PC-3 (cell line): ENCODE measurements at regions not wholly inside any gene's neighbourhood (a gene's known extent, or its start where the extent isn't known, plus 50 kb on each side); places are given as distances from the start of the nearest gene placed in this dataset.

Source experiments
- ATAC-seq: fragments of 200-7000 bp; cut with Tn5 transposase; 2 replicates; pipeline ENCODE4 v1.9.1; 2020; ENCODE audit warnings: mild to moderate bottlenecking, moderate library complexity
- BruUV-seq: library from RNA; stranded (reverse); fragments of 400-500 nt; replicated peaks from 2 replicates; lab custom pipeline; 2021; lab: Mats Ljungman, UMichigan
- CTCF ChIA-PET: fragments of 300-600 bp; sonication (Branson Sonifier 250); formaldehyde crosslinking; loops from one replicate; lab custom pipeline; 2022; ENCODE audit warnings: antibody characterized with exemption; lab: Charles Lee
- POLR2A ChIA-PET: fragments of 300-600 bp; sonication (Branson Sonifier 250); formaldehyde crosslinking; loops from one replicate; lab custom pipeline; 2022; ENCODE audit warnings: antibody characterized with exemption; ENCODE audit not compliant: unreplicated experiment; lab: Charles Lee
- DNase-seq: peaks from one replicate; pipeline ENCODE4 v3.0.0-alpha.2; 2015
- H2AFZ ChIP-seq: fragments of 300-600 bp; sonication (generic); 2 replicates; pipeline ENCODE4 v1.6.0; 2016; ENCODE audit warnings: antibody characterized with exemption, low read length
- H3F3A ChIP-seq: fragments of 300-600 bp; sonication (generic); one replicate; pipeline ENCODE4 v1.6.0; 2017; ENCODE audit warnings: antibody characterized with exemption, low read length, control low read depth, mild to moderate bottlenecking; ENCODE audit not compliant: unreplicated experiment
- H3K27ac ChIP-seq: fragments of 300-600 bp; sonication (generic); 2 replicates; pipeline ENCODE4 v1.5.1; 2016; ENCODE audit warnings: mild to moderate bottlenecking, low read length
- H3K27me3 ChIP-seq: fragments of 300-600 bp; sonication (generic); 2 replicates; pipeline ENCODE4 v1.6.1; 2016; ENCODE audit warnings: low read length, mixed read lengths
- H3K36me3 ChIP-seq: fragments of 300-600 bp; sonication (generic); 2 replicates; pipeline ENCODE4 v1.6.1; 2016; ENCODE audit warnings: low read depth, mixed run types, low read length, mixed read lengths
- H3K4me1 ChIP-seq: fragments of 300-600 bp; sonication (generic); 2 replicates; pipeline ENCODE4 v1.5.1; 2016; ENCODE audit warnings: low read length; ENCODE audit not compliant: insufficient read depth
- H3K4me2 ChIP-seq: fragments of 300-600 bp; sonication (generic); 2 replicates; pipeline ENCODE4 v1.6.0; 2016; ENCODE audit warnings: low read length
- H3K4me3 ChIP-seq: fragments of 300-600 bp; sonication (generic); 2 replicates; pipeline ENCODE4 v1.5.1; 2016; ENCODE audit warnings: mild to moderate bottlenecking, low read length, mixed read lengths
- H3K79me2 ChIP-seq: fragments of 300-600 bp; sonication (generic); 2 replicates; pipeline ENCODE4 v1.6.1; 2017; ENCODE audit warnings: low read length, mixed read lengths
- H3K9ac ChIP-seq: fragments of 300-600 bp; sonication (generic); 2 replicates; pipeline ENCODE4 v1.6.0; 2016; ENCODE audit warnings: mild to moderate bottlenecking, low read length
- H3K9me2 ChIP-seq: fragments of 300-600 bp; sonication (generic); replicated peaks from 2 replicates; pipeline ENCODE4 v1.6.1; 2016; ENCODE audit warnings: mixed run types, low read length, mixed read lengths
- H3K9me3 ChIP-seq: fragments of 300-600 bp; sonication (generic); 2 replicates; pipeline ENCODE4 v1.6.1; 2016; ENCODE audit warnings: low read length, mixed read lengths
- H4K20me1 ChIP-seq: fragments of 300-600 bp; sonication (generic); 2 replicates; pipeline ENCODE4 v1.6.1; 2016; ENCODE audit warnings: low read length, mixed read lengths
- CTCF ChIP-seq: fragments of 300-600 bp; sonication (generic); conservative IDR thresholded peaks from 2 replicates; pipeline ENCODE4 v1.5.1; 2017; ENCODE audit warnings: antibody characterized with exemption, low read depth, mild to moderate bottlenecking, low read length
- EZH2 ChIP-seq: fragments of 300-600 bp; sonication (generic); IDR thresholded peaks from one replicate; pipeline ENCODE4 v1.6.1; 2017; ENCODE audit warnings: antibody characterized with exemption, mild to moderate bottlenecking, low read length; ENCODE audit not compliant: unreplicated experiment
- EZH2phosphoT487 ChIP-seq: fragments of 300-600 bp; sonication (generic); IDR thresholded peaks from 2 replicates; pipeline ENCODE4 v1.6.1; 2018; ENCODE audit warnings: mild to moderate bottlenecking, antibody characterized with exemption, low read length, borderline replicate concordance
- intact Hi-C: fragments of 100-400 bp; cut with micrococcal nuclease; formaldehyde crosslinking; loops from 2 replicates; pipeline ENCODE4 v1.9.0; 2023

DNA sequence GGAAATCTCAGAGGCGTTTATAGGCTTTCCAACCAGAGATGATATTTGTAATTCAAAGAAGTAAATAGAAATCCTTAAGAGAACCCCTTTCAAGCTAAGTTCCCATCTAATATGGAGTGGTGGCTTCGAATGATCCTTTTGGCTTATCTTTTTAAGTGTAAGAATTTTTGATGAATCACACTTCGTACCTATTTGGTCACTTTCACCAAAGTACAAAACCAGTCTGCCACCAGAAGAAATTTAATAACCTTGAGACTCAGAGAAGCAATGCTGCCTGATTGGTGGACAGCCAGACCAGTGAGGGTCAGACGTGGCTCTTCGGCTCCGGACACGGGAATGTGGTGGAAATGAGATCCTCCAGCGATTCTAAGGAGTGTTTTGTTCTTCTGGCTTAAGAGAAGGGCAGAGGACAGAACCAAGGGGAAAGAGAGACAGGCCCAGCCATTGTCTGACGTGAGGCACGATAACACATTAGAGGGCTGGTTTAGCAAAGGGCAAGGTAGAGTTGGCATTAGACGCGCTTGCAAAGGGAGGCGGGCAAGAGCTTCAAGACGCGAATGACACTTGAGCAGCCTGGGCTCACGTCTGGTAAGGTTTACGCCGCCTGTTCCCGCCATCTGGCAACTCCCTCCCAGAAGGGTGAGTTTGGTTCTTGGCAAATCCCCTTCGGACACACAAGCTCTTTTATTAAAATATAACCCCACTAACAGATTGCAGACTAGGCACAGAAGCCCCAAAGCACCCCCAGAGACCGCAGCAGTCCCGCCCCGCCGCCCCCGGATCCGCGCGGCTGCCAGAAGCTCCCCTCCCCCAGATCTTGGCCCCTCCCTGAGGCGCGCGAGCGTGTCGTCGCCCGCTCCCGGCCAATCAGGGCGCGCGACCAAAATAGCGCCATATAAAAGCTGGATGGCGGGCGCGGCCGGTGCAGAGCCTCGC is 50.0 kb upstream of the EZR start:
- BruUV-seq, result TSS peak; percentile 96
- H3K9me3 ChIP-seq, result no peaks in the 10 kb centered on the region
- CTCF ChIA-PET, result interaction anchor here (0.6 kb wide), 2 partner anchors 15 to 61 kb away, joined by 3 to 8 read pairs; no protein-coding TSS in a partner anchor
- H3F3A ChIP-seq, result no peaks in the 10 kb centered on the region
- H3K27me3 ChIP-seq, result no peaks in the 10 kb centered on the region
- DNase-seq (peak; percentile 38), ATAC-seq (peak; percentile 47)
- H3K4me1 ChIP-seq, result peaks cover 19% of the 10 kb centered on the region
- H3K27ac ChIP-seq, result peak overlapping the region; percentile 89
- POLR2A ChIA-PET, result interaction anchor here (0.5 to 1.8 kb wide), 9 partner anchors 15 to 119 kb away, joined by 3 to 17 read pairs (median 3); partner anchors contain the start of gene EZR
- TF ChIP-seq CTCF, result no peak
- TF ChIP-seq EZH2phosphoT487, result no peak
- TF ChIP-seq EZH2, result no peak
- H3K4me2 ChIP-seq, result peak overlapping the region; percentile 74
- peak overlapping the region; percentile 56 for H3K4me3 ChIP-seq
- H3K9ac ChIP-seq, result peak overlapping the region; percentile 77
- H3K9me2 ChIP-seq, result no peaks in the 10 kb centered on the region
- H3K36me3 ChIP-seq, result no peaks in the 10 kb centered on the region
- intact Hi-C loops, result loop anchor here (1.0 to 5.0 kb wide), 3 partner anchors 16 to 103 kb away; no protein-coding TSS in a partner anchor
- peak overlapping the region; percentile 81 for H2AFZ ChIP-seq
- no peaks in the 10 kb centered on the region for H4K20me1 ChIP-seq
- H3K79me2 ChIP-seq, result no peaks in the 10 kb centered on the region
